ENCODE measurements at regions not wholly inside any gene's neighbourhood (a gene's known extent, or its start where the extent isn't known, plus 50 kb on each side); places are given as distances from the start of the nearest gene placed in this dataset.

- H3K9me3 Mint-ChIP-seq = peaks cover 0 to 6% (median 0%) of the 10 kb centered on the region in 3 donors
- H3K27me3 Mint-ChIP-seq = peaks cover 2% of the 10 kb centered on the region
- no peak overlapping the region for H3K27ac Mint-ChIP-seq
- no peak overlapping the region for H3K4me3 Mint-ChIP-seq
- H3K36me3 Mint-ChIP-seq = no peaks in the 10 kb centered on the region
- H3K4me1 Mint-ChIP-seq = no peaks in the 10 kb centered on the region
These were observed 380.3 kb downstream of the TBL1XR1 start for GRCh38 chr3:176816937-176817336.

- Mint-ChIP-seq H3K36me3 (no peaks in the 10 kb centered on the region), H3K27ac (no peak overlapping the region), H3K9me3 (peaks cover 0 to 3% (median under 1%) of the 10 kb centered on the region in 3 donors), H3K4me3 (no peak overlapping the region), H3K27me3 (peaks cover 2% of the 10 kb centered on the region), H3K4me1 (no peaks in the 10 kb centered on the region)
These were observed 383.0 kb downstream of the TBL1XR1 start for GRCh38 chr3:176814285-176814684.

DNA sequence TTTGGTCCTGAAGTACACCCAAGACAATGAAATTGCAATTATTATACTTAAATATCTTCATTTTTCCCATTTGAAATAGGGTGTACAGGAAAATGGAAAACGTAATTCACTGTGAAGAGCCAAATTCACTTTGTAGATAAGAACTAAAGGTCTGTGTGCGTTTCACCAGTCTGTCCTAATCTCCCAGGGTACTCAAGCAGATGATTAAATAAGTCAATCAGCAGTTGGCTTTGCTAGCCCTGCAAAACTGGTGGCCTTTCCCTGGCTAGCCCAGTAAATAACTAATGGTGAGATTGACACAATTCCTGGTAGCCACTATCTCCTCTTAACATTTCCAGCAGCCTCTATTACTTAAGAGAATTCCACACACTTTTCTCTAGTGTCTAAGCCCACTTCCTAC is 389.3 kb downstream of the TBL1XR1 start:
- Mint-ChIP-seq H3K4me3 (no peak overlapping the region), H3K9me3 (peaks cover 0 to 2% (median 2%) of the 10 kb centered on the region in 3 donors), H3K27ac (no peak overlapping the region), H3K4me1 (no peaks in the 10 kb centered on the region), H3K36me3 (no peaks in the 10 kb centered on the region), H3K27me3 (no peaks in the 10 kb centered on the region)

- H3K27me3 Mint-ChIP-seq = peaks cover 1% of the 10 kb centered on the region
- H3K9me3 Mint-ChIP-seq = peaks cover 0 to 5% (median 0%) of the 10 kb centered on the region in 3 donors
- H3K4me3 Mint-ChIP-seq = no peak overlapping the region
- H3K27ac Mint-ChIP-seq = no peak overlapping the region
- H3K36me3 Mint-ChIP-seq = no peaks in the 10 kb centered on the region
- H3K4me1 Mint-ChIP-seq = no peaks in the 10 kb centered on the region
These were observed 397.6 kb downstream of the TBL1XR1 start for GRCh38 chr3:176799675-176800074.

GRCh38 chr3:176798680-176799079 is 398.6 kb downstream of the TBL1XR1 start:
- Mint-ChIP-seq H3K27ac (no peak overlapping the region), H3K27me3 (peaks cover 1% of the 10 kb centered on the region), H3K4me3 (no peak overlapping the region), H3K36me3 (no peaks in the 10 kb centered on the region), H3K4me1 (no peaks in the 10 kb centered on the region), H3K9me3 (peaks cover 0 to 7% (median 0%) of the 10 kb centered on the region in 3 donors)

- Mint-ChIP-seq H3K4me3 (no peak overlapping the region), H3K4me1 (no peaks in the 10 kb centered on the region), H3K27ac (no peak overlapping the region), H3K27me3 (peaks cover 1% of the 10 kb centered on the region), H3K36me3 (no peaks in the 10 kb centered on the region), H3K9me3 (peaks cover 0 to 3% (median 0%) of the 10 kb centered on the region in 3 donors)
These were observed 400.9 kb downstream of the TBL1XR1 start for GRCh38 chr3:176796371-176796770.

- Mint-ChIP-seq H3K9me3 (peaks cover 0 to 2% (median 0%) of the 10 kb centered on the region in 3 donors), H3K27ac (no peak overlapping the region), H3K36me3 (no peaks in the 10 kb centered on the region), H3K4me3 (no peak overlapping the region), H3K4me1 (no peaks in the 10 kb centered on the region), H3K27me3 (peaks cover 1% of the 10 kb centered on the region)
These were observed 401.4 kb downstream of the TBL1XR1 start for GRCh38 chr3:176795891-176796290.

DNA sequence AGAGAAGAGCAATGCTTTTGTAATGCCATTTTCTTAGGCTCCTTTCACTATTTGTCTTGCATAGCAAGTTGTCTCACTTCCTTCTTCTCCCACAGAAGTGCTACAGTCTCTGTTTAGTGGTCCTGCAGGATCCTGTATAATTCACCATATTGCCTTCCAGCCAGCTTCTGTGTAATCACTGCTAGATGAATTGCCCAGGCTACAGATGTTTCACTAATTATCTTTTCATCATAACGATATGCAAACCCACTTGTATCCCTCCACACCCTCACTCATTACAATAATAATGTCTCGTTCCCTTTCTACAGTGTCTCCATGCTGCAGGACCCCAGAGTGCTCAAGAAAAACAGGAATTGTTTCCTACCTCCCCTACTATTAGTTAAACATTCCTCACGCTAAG is 402.9 kb downstream of the TBL1XR1 start:
- Mint-ChIP-seq H3K27ac (no peak overlapping the region), H3K9me3 (peaks cover 0 to 2% (median 0%) of the 10 kb centered on the region in 3 donors), H3K4me3 (no peak overlapping the region), H3K4me1 (no peaks in the 10 kb centered on the region), H3K36me3 (no peaks in the 10 kb centered on the region), H3K27me3 (peaks cover 1% of the 10 kb centered on the region)

DNA sequence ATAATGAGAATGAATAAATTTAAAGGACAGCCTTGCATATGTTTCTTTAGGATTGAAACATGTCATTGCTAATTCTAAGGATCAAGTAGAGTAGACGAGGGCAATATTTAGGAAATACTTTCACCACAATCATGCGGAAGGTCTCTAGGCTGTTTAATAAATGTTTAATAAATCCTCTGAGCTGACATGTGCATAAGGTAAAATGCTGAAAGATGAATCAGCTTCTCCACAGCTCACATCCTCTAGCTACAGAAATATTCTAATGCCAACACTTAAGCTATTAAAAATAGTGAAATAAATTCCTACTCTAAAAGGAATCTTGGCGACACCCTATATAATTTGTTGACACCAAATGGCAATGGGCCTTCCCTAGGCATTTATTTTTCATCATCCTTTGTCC is 407.3 kb downstream of the TBL1XR1 start:
- no peaks in the 10 kb centered on the region for H3K4me1 Mint-ChIP-seq
- peaks cover 0 to 5% (median 0%) of the 10 kb centered on the region in 3 donors for H3K9me3 Mint-ChIP-seq
- no peak overlapping the region for H3K4me3 Mint-ChIP-seq
- H3K27ac Mint-ChIP-seq = no peak overlapping the region
- no peaks in the 10 kb centered on the region for H3K36me3 Mint-ChIP-seq
- no peaks in the 10 kb centered on the region for H3K27me3 Mint-ChIP-seq

DNA sequence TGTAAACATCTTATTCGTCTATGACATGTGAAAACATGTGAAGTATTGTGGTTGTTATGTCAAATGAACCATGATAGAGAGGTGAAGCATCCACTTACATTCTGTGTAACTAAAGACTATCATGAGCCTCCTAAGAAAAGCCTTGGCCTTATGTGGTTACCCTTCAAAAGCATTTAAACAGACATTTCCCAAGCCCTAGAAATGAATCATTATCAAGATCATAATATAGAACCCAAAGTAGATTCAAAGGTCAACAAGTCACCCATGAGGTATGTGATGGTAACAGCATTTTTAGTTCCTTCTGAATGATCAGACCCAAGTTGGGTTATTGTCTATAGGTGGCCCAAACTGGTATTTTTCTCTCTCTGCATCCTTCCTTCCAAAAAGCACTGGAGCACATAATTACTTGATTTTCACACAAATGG is 408.0 kb downstream of the TBL1XR1 start:
- H3K4me3 Mint-ChIP-seq = no peak overlapping the region
- no peak overlapping the region for H3K27ac Mint-ChIP-seq
- H3K36me3 Mint-ChIP-seq = no peaks in the 10 kb centered on the region
- H3K27me3 Mint-ChIP-seq = no peaks in the 10 kb centered on the region
- H3K4me1 Mint-ChIP-seq = no peaks in the 10 kb centered on the region
- peaks cover 0 to 3% (median 0%) of the 10 kb centered on the region in 3 donors for H3K9me3 Mint-ChIP-seq

DNA sequence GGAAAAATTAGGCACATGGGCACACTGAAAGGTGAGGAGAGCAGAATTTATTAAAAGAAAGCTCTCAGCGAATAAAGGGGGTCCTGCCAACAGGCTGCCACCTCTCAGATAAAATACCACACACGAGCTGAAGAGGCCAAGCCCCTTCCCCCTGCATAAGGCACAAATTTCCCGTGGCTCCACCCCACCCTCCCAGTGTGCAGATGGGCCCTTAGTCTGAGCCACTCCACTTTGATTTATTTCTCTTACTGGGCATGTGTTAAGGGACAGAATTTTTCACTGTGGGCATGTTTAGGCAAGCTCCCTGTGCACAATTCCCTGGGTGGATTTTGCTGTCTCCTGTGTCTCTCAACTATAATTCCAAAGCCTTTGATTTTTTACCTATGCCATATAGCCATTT is 409.8 kb downstream of the TBL1XR1 start:
- H3K4me3 Mint-ChIP-seq = no peak overlapping the region
- H3K9me3 Mint-ChIP-seq = peaks cover 0 to 3% (median 0%) of the 10 kb centered on the region in 3 donors
- H3K27me3 Mint-ChIP-seq = no peaks in the 10 kb centered on the region
- H3K36me3 Mint-ChIP-seq = no peaks in the 10 kb centered on the region
- H3K27ac Mint-ChIP-seq = no peak overlapping the region
- no peaks in the 10 kb centered on the region for H3K4me1 Mint-ChIP-seq

- H3K27ac Mint-ChIP-seq = no peak overlapping the region
These were observed 412.1 kb downstream of the TBL1XR1 start for GRCh38 chr3:176785171-176785570.

DNA sequence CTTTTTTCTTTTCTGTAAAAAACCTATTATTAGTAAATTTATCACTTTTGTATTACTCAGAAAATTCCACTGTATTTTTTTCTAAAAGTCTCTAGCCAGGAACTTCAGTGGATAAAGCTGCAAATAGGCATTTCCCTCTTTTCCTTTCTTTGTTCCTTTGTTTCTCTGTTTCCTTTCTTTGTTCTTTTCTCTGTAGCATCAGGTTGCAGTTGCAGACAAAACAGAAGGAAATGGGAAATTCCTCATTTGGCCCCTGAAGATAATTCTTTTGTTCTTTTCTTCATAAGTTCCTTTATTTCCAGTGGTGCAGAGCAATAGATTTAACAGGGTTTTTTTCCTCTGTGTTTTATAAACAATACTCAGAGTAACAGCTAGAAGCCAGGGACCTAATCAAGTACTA is 416.5 kb downstream of the TBL1XR1 start:
- no peaks in the 10 kb centered on the region for H3K36me3 Mint-ChIP-seq
- no peak overlapping the region for H3K4me3 Mint-ChIP-seq
- no peaks in the 10 kb centered on the region for H3K9me3 Mint-ChIP-seq
- H3K4me1 Mint-ChIP-seq = no peaks in the 10 kb centered on the region
- H3K27ac Mint-ChIP-seq = no peak overlapping the region
- H3K27me3 Mint-ChIP-seq = no peaks in the 10 kb centered on the region

More at GRCh38 chr3:176785171-176785570, 412.1 kb downstream of the TBL1XR1 start:
- no peak overlapping the region for H3K4me3 Mint-ChIP-seq
- H3K4me1 Mint-ChIP-seq = no peaks in the 10 kb centered on the region
- H3K36me3 Mint-ChIP-seq = no peaks in the 10 kb centered on the region
- H3K9me3 Mint-ChIP-seq = peaks cover 0 to 3% (median 0%) of the 10 kb centered on the region in 3 donors
- no peaks in the 10 kb centered on the region for H3K27me3 Mint-ChIP-seq

- Mint-ChIP-seq H3K4me1 (no peaks in the 10 kb centered on the region), H3K36me3 (no peaks in the 10 kb centered on the region), H3K9me3 (peaks cover 6 to 29% (median 6%) of the 10 kb centered on the region in 3 donors), H3K27me3 (no peaks in the 10 kb centered on the region), H3K27ac (no peak overlapping the region), H3K4me3 (no peak overlapping the region)
These were observed 420.6 kb downstream of the TBL1XR1 start for GRCh38 chr3:176776622-176777175.

DNA sequence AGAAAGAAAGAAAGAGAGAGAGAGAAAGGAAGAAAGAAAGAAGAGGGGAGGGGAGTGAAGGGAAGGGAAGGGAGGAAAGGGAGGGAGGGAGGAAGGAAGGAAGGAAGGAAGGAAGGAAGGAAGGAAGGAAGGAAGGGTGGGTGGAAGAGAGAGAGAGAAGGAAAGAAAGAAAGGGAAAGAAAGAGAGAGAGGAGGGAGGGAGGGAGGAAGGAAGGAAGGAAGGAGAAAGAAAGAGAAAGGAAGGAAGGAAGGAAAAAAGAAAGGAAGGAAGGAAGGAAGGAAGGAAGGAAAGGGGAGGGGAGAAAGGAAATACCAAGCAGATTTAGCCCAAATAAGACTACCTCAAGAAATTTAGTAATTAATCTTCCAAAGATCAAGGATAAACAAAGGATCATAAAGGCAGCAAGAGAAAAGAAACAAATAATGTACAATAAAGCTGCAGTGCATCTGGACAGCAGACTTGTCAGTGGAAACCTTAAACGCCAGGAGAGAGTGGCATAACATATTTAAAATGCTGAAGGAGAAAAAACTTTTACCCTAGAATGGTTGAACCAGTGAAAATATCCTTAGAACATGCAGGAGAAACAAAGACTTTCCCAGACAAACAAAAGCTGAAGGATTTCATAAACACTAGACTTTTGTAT is 427.6 kb downstream of the TBL1XR1 start:
- H3K36me3 Mint-ChIP-seq = no peaks in the 10 kb centered on the region
- peaks cover 6 to 29% (median 14%) of the 10 kb centered on the region in 3 donors for H3K9me3 Mint-ChIP-seq
- H3K4me3 Mint-ChIP-seq = no peak overlapping the region
- no peak overlapping the region for H3K27ac Mint-ChIP-seq
- H3K4me1 Mint-ChIP-seq = no peaks in the 10 kb centered on the region
- H3K27me3 Mint-ChIP-seq = no peaks in the 10 kb centered on the region

DNA sequence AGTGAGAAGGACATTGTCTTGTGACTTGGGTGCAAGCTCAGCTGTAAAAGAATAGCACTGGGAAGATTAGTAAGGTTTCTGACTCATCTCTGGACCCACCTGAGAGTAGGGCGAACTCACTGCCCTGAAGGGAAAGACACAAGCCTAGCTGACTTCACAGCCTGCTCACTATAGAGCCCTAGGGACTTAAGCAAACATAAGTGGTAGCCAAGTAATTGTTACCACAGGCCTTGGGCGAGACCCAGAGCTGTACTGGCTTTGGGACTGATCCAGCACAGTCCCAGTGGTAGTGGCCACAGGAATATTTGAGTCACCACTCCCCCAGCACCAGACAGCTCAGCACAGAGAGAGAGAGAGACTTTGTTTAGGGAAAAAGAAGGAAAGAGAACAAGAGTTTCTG is 429.9 kb downstream of the TBL1XR1 start:
- Mint-ChIP-seq H3K36me3 (no peaks in the 10 kb centered on the region), H3K27ac (no peak overlapping the region), H3K4me1 (no peaks in the 10 kb centered on the region), H3K27me3 (peaks cover 1% of the 10 kb centered on the region), H3K9me3 (peaks cover 3 to 13% (median 9%) of the 10 kb centered on the region in 3 donors), H3K4me3 (no peak overlapping the region)
